Putamen (tissue), 1 donor: ENCODE measurements at regions not wholly inside any gene's neighbourhood (a gene's known extent, or its start where the extent isn't known, plus 50 kb on each side); places are given as distances from the start of the nearest gene placed in this dataset.
"Not testable (repeated sequence)": the region's sequence is repeated elsewhere in the genome, so short reads cannot be mapped to it uniquely, and the experiment has no call there.

Source experiments
- DNase-seq: peaks from one replicate; pipeline ENCODE4 v3.0.0-alpha.2; 2016; ENCODE audit warnings: low spot score

- not testable (repeated sequence) for DNase-seq
These were observed 52.5 kb upstream of the CCDC71L start for GRCh38 chr7:106713452-106713851.

- not testable (repeated sequence) for DNase-seq
These were observed 53.9 kb upstream of the CCDC71L start for GRCh38 chr7:106714590-106715442.

- DNase-seq, result no peak
These were observed 54.8 kb upstream of the CCDC71L start for GRCh38 chr7:106715730-106716129.

- no peak for DNase-seq
These were observed 56.4 kb upstream of the CCDC71L start for GRCh38 chr7:106717254-106717954.

GRCh38 chr7:106717955-106718871, 57.3 kb upstream of the CCDC71L start:
- peak; percentile 50 for DNase-seq

GRCh38 chr7:106720641-106721040, 59.7 kb upstream of the CCDC71L start:
- DNase-seq, result no peak

GRCh38 chr7:106721816-106722785, 61.1 kb upstream of the CCDC71L start:
- no peak for DNase-seq

- no peak for DNase-seq
These were observed 62.4 kb upstream of the CCDC71L start for GRCh38 chr7:106723398-106723797.

GRCh38 chr7:106729720-106730385, 68.9 kb upstream of the CCDC71L start:
- no peak for DNase-seq

- no peak for DNase-seq
These were observed 70.2 kb upstream of the CCDC71L start for GRCh38 chr7:106731187-106731586.

GRCh38 chr7:106731646-106732444, 70.9 kb upstream of the CCDC71L start:
- no peak for DNase-seq

- no peak for DNase-seq
These were observed 74.7 kb upstream of the CCDC71L start for GRCh38 chr7:106735637-106736036.

- no peak for DNase-seq
These were observed 75.2 kb upstream of the CCDC71L start for GRCh38 chr7:106736123-106736507.

GRCh38 chr7:106736508-106737201, 75.7 kb upstream of the CCDC71L start:
- no peak for DNase-seq

- no peak for DNase-seq
These were observed 76.2 kb upstream of the CCDC71L start for GRCh38 chr7:106737202-106737562.

GRCh38 chr7:106740806-106741205, 79.8 kb upstream of the CCDC71L start:
- no peak for DNase-seq

- DNase-seq, result no peak
These were observed 83.7 kb upstream of the CCDC71L start for GRCh38 chr7:106744563-106745091.

- not testable (repeated sequence) for DNase-seq
These were observed 86.3 kb upstream of the CCDC71L start for GRCh38 chr7:106747301-106747700.

GRCh38 chr7:106747804-106748203, 86.8 kb upstream of the CCDC71L start:
- no peak for DNase-seq
